Upper lobe of right lung (tissue), 1 donor: ENCODE measurements at regions not wholly inside any gene's neighbourhood (a gene's known extent, or its start where the extent isn't known, plus 50 kb on each side); places are given as distances from the start of the nearest gene placed in this dataset.

Source experiments
- ATAC-seq: fragments of 200-7000 bp; cut with Tn5 transposase; one replicate; pipeline ENCODE4 v1.9.1; 2020; ENCODE audit warnings: mild to moderate bottlenecking, moderate library complexity
- DNase-seq: peaks from one replicate; pipeline ENCODE4 v3.0.0-alpha.2; 2020
- H3K27ac ChIP-seq: fragments of 200-600 bp; one replicate; pipeline ENCODE4 v1.8.0; 2022
- H3K27me3 ChIP-seq: fragments of 200-600 bp; one replicate; pipeline ENCODE4 v1.8.0; 2022; ENCODE audit warnings: mild to moderate bottlenecking
- H3K36me3 ChIP-seq: fragments of 200-600 bp; one replicate; pipeline ENCODE4 v1.8.0; 2022
- H3K4me1 ChIP-seq: fragments of 200-600 bp; one replicate; pipeline ENCODE4 v1.8.0; 2022
- H3K4me3 ChIP-seq: fragments of 200-600 bp; one replicate; pipeline ENCODE4 v1.8.0; 2022; ENCODE audit warnings: mild to moderate bottlenecking
- H3K9me3 ChIP-seq: fragments of 200-600 bp; one replicate; pipeline ENCODE4 v1.8.0; 2022
- CTCF ChIP-seq: fragments of 200-600 bp; IDR thresholded peaks from one replicate; pipeline ENCODE4 v1.8.0; 2022; ENCODE audit warnings: antibody characterized with exemption
- intact Hi-C: fragments of 100-400 bp; cut with DNase I; formaldehyde crosslinking; loops from one replicate; pipeline ENCODE4 v1.11.0; 2022
- donor health status: DM: no; HTN: yes; CAD: no; lungs with severe emphysema.

- no peak for TF ChIP-seq CTCF
- intact Hi-C loops, result loop anchor here (5.0 kb wide), 1 partner anchor 791 kb away; no protein-coding TSS in a partner anchor
- Histone ChIP-seq H3K9me3 (no peaks in the 10 kb centered on the region), H3K36me3 (no peaks in the 10 kb centered on the region), H3K4me3 (no peak overlapping the region), H3K4me1 (no peaks in the 10 kb centered on the region), H3K27me3 (no peaks in the 10 kb centered on the region), H3K27ac (no peak overlapping the region)
- no peak for DNase-seq
- ATAC-seq, result no peak
These were observed 87.8 kb downstream of the RCN1 start for GRCh38 chr11:32178692-32179091.

- no peak for ATAC-seq
- no peak overlapping the region for H3K4me3 ChIP-seq
These were observed 92.6 kb downstream of the RCN1 start for GRCh38 chr11:32183512-32183911.

GRCh38 chr11:32184041-32184722 lies 93.3 kb downstream of the RCN1 start:
- DNase-seq (no peak), ATAC-seq (no peak)
- Histone ChIP-seq H3K4me3 (no peak overlapping the region), H3K27ac (no peak overlapping the region), H3K9me3 (no peaks in the 10 kb centered on the region), H3K27me3 (no peaks in the 10 kb centered on the region), H3K4me1 (no peaks in the 10 kb centered on the region), H3K36me3 (no peaks in the 10 kb centered on the region)
- TF ChIP-seq CTCF, result no peak
- intact Hi-C loops, result no loop called here

More at GRCh38 chr11:32183512-32183911, 92.6 kb downstream of the RCN1 start:
- TF ChIP-seq CTCF, result no peak
- Histone ChIP-seq H3K4me1 (no peaks in the 10 kb centered on the region), H3K27ac (no peak overlapping the region), H3K27me3 (no peaks in the 10 kb centered on the region), H3K36me3 (no peaks in the 10 kb centered on the region), H3K9me3 (no peaks in the 10 kb centered on the region)
- intact Hi-C loops, result no loop called here
- no peak for DNase-seq

GRCh38 chr11:32184723-32185376 lies 94.0 kb downstream of the RCN1 start:
- Histone ChIP-seq H3K27ac (no peak overlapping the region), H3K36me3 (no peaks in the 10 kb centered on the region), H3K4me3 (no peak overlapping the region), H3K9me3 (no peaks in the 10 kb centered on the region), H3K4me1 (no peaks in the 10 kb centered on the region), H3K27me3 (no peaks in the 10 kb centered on the region)
- no peak for TF ChIP-seq CTCF
- no peak for DNase-seq
- intact Hi-C loops, result no loop called here
- no peak for ATAC-seq

- H3K36me3 ChIP-seq, result no peaks in the 10 kb centered on the region
- H3K4me3 ChIP-seq, result no peak overlapping the region
- no peak for TF ChIP-seq CTCF
- no peak for DNase-seq
- no peaks in the 10 kb centered on the region for H3K9me3 ChIP-seq
- no peaks in the 10 kb centered on the region for H3K4me1 ChIP-seq
- intact Hi-C loops, result no loop called here
- no peak overlapping the region for H3K27ac ChIP-seq
- ATAC-seq, result no peak
- no peaks in the 10 kb centered on the region for H3K27me3 ChIP-seq
These were observed 95.2 kb downstream of the RCN1 start for GRCh38 chr11:32186118-32186517.
